HG03025 (cell line): ENCODE measurements at regions not wholly inside any gene's neighbourhood (a gene's known extent, or its start where the extent isn't known, plus 50 kb on each side); places are given as distances from the start of the nearest gene placed in this dataset.

ENCODE experiments used
- ATAC-seq: cut with Tn5 transposase; IDR thresholded peaks from one replicate; pipeline ENCODE4 v1.9.1; 2021; ENCODE audit warnings: mild to moderate bottlenecking, moderate library complexity; ENCODE audit not compliant: unreplicated experiment, low FRiP score

DNA sequence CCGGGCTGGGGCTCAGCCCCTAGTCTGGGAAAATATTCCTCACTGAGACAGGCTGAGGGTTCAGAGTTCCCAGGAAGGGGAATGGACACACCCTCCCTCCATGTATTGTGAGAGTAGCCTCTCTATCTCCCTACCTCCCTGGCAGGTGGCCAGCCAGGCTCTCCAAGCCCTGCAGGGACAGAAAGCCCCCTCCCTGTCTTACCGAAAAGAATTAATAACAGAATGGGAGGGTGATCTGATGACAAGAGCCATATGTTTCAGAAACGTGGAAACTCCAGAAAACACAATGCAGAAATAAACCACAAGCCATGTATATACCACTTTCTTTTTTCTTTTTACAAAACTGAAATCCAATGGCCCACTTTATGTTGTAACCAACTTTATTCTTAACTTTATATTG is 140.0 kb downstream of the CHST1 start:
- ATAC-seq: no peak

DNA sequence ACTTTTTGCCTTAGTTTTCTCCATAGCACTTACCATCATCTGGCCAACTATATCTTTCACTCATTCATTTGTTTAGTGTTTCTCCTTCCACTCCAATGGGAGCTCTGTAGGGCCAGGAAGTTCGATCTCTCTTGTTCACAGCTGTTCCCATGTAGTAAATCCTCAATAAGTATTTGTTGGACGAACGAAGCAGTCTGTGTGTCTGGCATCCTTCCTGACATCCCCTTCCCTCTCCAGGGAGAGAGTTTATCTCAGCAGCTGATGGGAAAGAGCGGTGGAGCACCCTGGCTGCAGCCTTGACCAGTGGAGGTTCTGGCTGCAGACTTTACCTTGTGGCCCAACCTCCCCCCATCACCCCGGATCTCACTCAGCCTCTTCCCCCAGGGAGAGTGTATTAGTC is 141.7 kb downstream of the CHST1 start:
- no peak for ATAC-seq

DNA sequence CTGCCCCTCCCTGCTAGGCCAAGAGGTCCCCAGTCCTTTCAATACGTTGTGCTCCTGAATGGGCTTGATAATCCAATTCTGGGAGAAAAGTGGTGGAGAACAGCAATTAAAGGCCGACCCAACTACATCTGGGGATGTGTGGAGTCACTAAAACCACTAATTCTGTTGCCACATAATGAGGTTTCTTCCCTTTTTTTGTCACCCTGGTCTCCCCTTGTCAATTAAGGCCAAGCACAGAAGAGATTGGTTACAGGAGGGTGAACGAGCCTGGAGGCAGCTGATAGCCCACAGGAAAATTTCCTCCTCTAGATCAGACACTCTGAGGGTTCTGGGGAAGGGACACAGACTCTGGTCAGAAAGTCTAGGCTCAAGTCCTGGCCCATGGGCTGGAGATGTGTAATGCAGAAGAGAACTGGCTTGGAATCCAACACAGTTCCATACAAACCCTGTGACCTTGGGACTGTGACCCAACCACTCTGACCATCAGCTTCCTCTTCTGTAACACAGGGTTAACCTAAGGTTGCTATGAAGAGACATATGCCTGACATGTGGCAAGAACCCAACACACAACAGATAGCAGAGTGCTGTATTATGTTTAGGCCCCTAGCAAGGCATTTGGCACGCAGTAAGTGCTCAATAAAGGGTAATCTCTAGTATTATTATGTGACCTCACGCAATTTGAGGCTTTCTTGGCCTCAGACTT is 146.4 kb downstream of the CHST1 start:
- ATAC-seq: no peak

DNA sequence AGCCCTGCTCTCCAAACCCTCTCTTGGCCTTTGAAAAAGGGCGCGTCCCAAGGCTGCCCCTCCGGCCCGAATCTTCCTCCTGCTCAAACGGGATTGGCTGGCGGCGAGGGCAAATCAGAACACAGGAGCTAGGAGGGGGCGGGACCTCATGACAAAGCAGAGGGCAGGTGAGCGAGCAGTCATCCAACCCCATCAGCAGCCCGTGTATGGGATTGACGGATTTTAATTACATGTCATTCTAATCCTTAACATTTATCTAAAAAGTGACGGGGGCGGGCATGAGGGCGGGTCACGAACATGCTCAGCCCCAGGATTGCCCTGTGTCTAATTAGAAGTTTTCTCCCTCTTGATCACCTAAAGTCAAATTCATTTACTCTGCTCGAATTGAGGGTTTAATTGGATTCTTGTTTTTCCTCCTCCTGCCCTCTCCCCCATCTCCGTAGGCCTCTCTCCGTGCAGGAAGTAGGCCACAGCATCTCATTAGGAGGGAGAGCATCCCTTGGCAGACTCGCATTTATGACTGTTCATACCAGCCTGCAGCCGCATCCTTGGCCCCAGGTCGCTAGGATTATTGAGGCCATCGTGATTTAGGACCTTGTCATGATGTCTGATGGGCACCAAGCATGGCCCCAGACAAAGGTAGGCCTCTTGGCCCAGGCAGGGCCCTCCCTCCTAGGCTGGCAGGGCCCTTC is 147.1 kb downstream of the CHST1 start:
- ATAC-seq: no peak

DNA sequence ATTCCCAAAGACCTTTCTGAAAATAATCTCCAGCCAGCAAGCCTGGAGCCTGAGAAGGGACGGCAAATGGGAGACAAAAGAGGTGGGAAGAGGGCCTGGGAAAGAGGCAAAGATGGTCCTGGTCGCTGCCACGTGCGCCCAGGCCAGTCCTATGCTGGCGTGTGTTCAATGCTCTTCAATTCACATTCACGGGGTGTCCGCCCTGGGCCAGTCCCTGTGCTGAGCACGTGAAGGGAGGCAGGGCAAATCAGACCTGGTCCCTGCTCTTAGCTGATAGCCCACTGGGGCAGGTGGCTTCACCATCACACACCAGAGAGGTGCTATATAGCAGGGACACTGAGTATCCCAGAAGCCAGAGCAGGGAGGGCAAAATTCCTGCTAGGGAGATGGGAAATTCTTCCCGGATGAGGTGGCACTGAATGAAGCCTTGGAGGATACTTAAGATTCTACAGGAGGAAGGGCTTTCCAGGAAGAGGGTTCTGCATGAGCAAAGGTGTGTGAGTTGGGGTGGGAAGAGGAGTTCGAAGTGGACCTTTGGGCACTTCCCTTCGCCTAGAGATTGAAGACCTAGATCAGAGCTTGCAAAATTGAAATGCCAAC is 148.2 kb downstream of the CHST1 start:
- ATAC-seq: no peak

DNA sequence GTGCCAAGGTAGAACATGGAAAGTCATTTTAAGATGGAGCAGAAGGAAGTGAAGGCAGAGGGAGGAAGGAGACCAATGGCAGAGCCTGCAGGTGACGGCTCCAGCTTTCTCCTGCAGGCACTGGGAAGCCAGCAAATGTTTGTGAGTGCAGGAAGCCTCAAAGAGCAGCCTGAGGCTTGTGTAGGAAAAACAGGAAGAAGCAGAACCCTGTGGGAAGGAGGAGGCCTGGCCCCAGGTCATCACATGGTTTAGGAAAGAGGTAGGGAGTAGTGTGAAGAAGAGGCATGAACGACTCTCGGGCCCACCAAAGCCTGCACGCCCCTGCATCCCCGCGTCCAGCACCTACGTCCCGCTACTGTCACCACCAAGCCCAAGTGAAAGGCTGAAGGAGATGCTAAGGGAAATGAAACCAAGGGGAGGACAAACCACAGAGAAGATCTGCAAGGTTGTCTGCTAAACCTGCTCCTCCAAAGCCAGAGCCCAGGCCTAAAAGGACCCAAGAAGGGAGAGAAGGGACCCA is 151.5 kb downstream of the CHST1 start:
- ATAC-seq: no peak

DNA sequence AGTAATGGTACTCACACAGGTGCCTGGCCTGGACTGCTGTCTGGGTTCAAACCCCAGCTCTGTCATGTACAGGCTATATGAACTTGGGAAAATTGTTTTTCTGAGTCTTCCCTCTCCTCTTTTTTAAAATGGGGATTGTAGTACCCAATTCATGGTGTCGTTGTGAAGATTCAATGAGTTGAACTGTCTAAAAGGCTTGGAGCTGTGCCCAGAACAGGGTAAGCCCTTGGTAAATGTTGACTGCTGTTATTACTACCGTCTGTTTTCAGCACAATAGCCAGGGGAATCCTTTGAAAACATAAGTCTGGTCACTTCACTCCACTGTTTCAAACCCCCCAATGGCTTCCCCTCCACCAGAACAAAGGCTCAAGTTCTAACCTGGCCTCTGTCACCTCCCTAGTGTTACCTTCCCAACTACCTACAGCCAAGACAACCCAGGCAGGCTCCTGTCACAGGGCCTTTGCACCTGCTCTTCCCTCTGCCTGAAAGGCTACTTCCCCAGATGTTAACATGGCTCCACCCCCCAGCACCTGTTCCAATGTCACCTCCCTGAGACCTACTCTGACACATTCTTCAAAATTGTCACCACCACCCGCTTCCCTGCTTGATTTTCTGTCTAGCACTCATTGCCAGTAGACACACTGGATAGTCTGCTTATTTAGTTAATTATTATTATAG is 152.8 kb downstream of the CHST1 start:
- no peak for ATAC-seq

DNA sequence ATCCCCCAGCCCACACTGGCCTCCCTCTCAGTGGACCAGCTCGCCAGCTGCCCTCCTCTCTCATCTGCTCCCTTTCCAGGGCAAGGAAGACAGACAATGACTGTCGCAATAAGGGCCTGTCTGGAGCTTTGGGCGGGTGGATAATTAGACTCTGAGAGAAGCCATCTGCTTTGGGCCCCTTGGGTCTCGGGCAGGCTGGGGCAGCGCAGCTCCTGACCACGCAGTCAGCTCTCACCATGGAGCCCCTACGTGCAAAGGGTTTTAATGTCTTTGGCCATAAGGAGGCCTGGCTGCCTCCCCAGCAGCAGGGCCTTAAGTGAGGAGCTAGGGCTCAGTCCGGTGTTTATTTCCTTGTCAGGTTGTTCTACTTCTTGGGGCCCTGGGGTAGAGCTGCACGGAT is 153.9 kb downstream of the CHST1 start:
- no peak for ATAC-seq

DNA sequence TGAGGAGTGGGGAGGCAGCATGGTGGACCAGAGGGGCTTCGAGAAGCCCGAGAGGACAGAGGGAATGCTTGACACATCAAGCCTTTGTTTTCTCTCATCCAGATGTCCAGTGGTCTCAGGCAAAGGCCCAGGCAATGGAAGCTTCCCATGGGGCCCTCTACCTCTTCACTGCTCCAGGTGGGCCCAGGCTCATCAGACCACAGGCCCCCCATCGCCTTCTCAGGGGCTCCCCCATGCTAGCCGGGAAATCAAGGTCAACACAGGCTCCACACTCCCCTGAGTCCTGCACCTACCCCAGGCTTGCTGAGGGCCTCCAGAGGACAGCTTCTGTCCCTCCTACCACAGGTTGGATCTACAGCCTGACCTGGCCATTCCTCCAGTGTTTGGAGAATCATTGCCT is 157.5 kb downstream of the CHST1 start:
- no peak for ATAC-seq

DNA sequence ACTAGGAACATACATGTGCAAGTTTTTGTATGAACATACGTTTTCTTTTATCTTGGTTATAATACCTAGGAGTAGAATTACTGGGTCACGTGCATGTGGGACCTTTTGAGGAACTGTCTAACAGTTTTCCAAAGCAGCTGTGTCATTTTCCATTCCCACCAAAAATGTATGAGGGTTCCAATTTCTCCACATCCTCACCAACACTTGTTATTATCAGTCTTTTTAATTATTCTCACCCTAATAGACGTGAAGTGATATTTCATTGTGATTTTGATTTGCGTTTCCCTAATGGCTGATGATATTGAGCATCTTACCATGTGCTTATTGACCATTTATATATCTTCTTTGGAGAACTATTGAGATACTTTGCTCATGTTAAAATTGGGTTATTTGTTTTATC is 162.1 kb downstream of the CHST1 start:
- ATAC-seq: no peak

DNA sequence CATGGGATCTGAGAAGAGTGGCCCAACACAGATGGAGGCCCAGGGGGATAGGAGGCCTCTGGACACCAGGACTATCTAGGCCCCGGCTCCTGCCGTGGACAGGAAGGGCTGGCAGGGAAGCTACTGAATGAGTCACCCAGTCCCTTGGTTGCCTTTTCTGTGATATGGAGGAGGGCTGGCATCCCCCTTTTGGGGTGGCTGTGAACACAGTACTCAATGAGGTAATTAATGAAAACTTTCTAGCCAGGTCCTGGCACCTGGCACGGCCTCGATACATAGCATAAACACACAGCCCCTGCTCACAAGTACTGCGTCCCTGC is 163.2 kb downstream of the CHST1 start:
- no peak for ATAC-seq

DNA sequence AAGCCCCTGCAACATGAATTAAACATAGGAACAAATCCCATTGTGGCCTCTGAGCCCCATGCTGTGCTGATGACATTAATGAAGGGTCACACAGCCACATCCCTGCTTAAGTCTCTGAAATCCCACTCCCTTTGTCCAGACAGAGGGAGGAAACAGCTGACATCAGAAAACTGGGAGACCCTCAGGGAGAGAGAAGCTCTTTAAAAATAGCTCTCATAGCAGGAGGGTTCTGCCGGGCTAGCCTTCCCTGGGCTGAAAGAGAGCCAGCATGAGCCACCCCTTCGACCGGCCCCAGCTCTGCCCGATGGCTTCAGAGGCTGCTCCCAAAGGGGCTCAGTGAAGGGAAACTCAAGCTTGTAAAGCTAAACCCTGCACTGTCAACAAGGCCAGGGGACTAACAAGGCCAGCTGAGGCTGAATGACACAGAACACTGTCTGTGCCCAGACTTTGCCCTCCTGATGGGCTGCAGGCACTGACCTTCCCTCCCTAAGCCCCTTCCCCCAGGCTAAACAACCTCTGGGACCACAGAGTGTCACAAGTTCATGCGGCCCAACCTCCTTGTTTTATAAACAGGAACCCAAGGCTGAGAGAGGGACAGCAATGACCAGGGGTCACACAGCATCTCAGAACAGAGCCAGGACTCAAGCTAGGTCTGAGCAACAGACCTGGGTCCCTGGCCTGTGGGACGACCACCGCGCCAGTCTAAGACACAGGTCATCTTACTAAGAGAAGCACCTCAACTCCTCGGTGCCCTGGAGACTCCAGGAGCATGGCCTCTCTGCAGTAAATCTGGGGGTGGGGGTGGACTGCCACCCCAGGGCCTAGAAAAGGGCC is 163.8 kb downstream of the CHST1 start:
- no peak for ATAC-seq

DNA sequence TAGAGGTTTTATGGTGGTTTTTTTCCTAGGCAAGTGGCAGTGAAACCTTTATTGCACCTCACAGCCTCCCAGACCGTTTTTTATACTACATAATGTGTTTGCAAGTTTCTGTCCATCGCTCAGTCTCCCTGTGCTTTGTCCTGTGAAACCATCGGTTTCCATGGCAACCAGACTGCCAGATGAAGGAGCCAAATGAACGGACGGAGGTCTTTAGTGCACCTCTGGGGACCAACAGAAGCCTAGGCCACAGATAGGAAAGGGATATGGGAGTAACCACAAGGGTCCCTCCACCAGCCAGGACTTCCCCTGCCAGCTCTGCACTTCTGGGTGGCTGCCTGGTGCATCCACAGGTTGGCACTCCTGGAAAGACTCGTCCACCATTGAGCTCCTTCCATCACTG is 165.0 kb downstream of the CHST1 start:
- ATAC-seq: no peak

DNA sequence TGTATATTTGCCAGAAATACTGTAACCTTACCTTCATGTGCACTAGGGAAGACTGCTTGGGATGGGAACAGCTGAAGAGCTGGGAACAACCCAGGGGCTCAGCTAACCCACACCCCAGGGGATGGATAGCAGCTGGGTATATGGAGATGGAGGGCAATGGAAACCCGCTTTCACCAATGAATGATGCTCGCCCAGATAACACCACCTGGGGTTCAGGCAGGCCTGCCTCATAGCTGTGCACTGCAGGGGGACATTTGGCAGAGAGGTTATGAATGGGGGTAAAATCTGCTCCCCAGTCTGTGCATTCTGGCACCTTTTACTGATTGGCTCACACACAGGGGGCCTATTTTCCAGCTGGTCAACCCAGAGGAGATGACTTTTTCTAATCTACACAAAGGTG is 170.7 kb downstream of the CHST1 start:
- no peak for ATAC-seq

DNA sequence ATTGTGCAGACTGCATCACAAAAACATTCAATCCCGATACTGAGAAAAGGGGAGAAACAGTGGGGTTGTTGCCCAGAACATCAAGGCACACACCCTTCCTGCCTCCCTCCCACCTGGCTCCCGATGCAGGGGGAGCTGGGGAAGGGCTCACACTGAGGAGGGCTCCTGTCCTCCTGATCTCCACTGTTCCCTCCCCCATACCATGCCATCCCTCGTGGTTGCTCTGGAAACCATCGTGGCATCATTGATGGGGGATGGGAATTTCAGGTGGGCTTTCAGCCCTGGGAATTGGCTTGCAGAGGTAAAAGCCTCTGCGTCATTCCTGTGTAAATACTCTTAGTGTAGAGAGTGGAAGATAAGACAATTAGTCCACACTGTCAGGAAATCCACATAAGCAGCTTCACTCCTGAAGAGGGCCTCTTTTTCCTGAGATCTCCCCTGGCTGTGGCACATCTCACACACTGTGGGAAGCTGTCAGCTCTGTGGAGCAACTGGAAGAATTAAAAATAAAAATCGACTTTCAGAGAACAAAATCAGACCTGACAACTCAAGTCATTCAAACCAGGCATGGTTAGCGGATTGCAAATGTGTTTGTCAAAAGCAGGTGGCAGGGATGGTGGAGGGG is 176.0 kb downstream of the CHST1 start:
- ATAC-seq: no peak

DNA sequence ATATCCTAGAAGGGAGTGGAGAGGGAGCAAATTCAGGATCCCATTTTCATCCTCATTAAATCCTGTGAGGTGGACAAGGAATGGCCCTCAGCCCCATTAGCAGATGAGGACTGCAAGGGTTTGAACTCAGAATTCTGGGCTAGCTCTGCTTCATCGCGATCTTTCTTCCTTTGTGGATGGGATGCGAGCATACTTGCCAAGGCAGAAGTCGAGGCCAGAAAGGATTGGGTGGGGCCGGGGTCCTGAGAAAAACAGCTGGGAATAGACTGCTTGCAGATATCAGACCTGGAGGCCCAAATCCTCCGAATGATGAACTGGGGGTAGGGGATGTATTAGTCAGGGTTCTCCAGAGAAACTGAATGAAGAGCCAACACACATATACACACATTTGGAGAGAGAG is 179.0 kb downstream of the CHST1 start:
- no peak for ATAC-seq

DNA sequence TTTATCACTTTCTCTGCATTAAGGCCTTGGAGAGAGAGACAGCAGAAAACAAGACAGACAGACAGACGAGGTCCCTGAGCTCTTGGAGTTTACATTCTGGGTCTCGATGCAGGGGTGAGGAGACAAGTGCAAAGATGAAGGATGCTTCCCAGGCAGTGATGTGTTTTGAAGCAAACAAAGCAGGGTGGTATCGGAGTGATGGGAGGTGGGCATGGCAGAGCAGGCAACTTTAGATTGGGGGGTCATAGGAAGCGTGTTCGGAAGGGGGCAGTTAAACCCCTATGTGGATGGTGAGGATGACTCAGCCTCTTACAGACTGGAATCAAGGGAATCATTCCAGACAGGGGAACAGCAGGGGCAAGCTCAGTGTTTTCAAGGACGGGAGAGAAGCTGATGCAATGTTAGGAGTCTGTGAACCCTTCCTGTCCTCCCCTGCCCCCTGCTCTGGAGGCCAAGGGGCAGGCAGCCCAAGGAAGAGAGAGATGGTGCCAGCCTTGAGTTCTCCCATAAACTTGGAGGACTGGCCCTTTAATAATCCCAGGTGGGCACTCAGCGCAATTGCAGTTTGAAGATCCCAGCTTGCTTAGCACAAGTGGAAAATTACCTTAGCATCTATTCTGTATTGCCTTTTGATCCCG is 180.2 kb downstream of the CHST1 start:
- ATAC-seq: no peak

DNA sequence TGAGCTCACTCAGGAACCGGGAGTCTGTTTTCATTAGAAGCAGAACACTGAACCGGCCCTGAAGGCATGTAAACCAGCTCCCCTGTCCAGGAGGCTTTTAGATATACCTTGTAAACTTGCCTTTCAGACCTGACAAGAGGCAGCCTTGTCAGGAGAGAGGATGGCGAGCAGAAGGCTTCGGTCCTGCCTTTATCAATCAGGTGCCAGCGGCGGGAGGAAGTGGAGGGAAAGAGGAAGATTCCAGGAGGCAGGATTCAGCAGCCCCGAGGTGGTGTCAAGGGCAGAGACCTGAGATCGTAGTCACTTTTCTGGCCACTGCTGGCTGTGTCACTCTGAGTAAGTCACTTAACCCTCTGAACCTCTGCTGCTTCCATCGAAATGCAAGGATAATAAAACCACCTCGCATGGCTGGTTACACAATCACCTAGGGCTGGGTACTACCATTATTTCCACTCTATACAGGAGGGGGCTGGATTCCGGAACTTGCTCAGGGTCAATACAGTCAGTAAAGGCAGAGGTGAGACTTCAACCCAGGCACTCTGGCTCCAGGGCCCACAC is 181.0 kb downstream of the CHST1 start:
- ATAC-seq: no peak

DNA sequence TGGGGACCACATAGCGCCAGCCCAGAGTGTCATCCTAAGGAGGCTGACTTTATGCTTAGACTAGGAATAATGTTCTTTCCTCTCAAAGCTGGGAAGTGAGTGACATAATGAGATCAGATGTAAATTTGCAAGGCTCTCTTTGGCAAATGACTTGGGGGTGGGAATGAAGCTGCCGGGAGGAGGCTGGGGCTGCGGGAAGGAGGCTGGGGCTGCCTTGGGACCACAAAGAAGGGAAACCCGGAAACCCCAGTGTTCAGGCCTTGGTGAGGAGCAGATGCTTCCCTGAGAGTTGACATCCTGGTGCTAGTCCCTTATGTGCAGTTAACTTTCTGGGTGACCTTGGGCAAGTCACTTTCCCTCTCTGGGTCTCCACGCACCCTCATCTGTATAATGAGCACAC is 182.0 kb downstream of the CHST1 start:
- no peak for ATAC-seq
